GM18870 (cell line): ENCODE measurements at regions not wholly inside any gene's neighbourhood (a gene's known extent, or its start where the extent isn't known, plus 50 kb on each side); places are given as distances from the start of the nearest gene placed in this dataset.

ENCODE experiments used
- ATAC-seq: cut with Tn5 transposase; IDR thresholded peaks from one replicate; pipeline ENCODE4 v1.9.1; 2021; ENCODE audit warnings: moderate library complexity; ENCODE audit not compliant: unreplicated experiment

DNA sequence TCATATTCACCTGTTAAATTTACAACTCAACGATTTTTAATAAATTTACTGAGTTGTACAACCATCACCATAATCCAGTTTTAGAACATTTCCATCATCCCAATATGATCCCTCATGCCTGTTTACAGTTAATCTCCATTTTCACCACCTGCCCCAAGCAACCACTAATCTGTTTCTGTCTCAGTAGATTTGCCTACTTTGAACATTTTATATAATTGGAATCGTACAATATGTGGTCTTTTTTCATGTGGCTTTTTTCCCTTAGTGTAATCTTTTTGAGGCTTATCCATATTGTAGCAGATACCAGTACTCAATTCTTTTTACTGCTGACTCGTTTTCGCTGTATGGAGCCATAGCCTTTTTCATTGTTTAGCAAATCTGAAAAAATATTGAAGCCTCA lies 123.3 kb upstream of the STT3B start:
- ATAC-seq = no peak

DNA sequence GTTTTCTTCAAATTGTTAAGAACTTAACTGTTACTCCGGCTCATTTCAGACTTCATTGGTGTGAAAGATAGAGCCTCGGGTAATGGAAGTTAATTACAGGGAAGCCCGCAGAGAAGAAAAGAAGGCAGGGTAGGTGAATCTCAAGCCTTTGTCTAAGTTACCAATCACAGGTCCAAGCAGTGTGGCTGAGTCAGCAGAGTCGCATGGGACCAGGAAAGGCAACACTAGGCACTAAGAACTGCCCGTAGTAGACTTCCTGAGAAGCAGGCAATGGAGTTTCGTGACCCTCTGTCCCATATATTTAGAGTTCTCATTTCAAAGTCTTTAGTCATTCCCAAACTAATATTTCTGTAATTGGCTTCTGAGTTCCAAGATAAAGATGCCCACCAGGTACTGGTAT lies 122.9 kb upstream of the STT3B start:
- ATAC-seq = no peak

DNA sequence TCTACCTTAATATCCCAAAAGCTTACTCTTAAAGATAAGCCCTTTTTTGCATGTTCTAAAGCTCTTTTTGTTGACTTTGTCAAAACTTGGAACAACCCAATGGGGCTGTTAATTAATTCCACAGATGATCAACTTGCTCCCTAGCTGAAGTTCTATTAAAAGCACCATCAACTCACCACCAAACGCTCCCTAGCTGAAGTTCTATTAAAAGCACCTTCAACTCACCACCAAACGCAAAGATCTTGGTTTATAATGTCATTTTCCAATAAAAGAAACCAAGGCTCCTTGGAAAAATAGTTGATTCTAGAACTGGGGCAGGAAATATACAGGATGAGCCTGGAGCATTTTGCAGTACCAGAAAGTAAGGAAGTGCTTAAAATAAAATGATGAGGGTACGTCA lies 122.3 kb upstream of the STT3B start:
- ATAC-seq = no peak

DNA sequence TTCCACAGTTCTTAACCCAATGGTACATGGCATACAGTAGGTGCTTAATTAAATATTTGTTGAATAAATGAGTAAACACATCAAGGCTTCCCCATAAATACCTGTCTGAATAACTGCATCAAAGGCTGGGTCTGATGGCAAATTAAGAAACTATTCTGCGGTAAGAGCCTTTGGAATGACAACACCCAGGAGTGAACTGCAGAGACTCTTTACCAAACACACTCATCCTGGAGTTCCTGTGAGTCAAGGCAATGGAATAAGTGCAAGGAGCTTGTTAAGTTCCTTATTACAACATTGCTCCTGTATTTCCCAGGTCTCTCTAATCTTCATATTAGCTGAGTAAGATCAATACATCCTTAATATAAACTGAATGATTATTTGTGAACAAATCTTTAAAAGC lies 119.9 kb upstream of the STT3B start:
- ATAC-seq = no peak

DNA sequence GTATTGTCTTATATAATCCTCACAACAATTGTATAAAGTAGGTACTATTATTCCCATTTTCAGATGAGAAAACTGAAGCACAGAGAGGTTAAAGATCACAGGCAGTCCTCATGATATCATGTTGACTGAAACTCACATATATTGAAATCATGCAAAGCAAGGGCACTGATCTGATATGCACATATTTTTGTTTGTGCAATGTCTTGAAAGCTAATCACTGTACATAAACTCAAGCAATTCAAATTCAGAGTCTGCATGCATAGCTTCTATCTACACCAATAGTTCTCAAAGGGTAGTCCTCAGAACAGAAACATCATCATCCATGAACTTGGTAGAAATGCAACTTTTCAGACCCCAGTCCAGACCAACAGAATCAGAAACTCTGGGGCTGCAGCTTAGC lies 119.2 kb upstream of the STT3B start:
- ATAC-seq = no peak

DNA sequence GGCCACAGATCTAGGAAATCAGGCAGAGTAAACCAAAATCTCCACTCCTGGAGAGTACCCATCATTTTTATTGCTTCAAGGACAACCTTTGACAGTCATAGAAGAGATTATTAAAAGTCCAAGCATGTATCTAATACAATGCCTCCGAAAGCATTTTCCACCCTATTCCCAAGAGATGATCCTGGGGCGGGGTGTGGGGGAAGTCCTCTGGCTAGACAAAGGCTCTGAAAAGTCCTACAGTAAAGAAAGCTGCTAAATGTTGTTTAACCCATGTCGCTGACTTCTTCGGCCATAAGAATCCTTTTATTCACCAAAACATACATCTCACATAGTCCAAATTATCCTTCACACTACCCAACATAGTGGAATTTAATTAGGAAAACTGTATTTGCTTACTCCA lies 115.7 kb upstream of the STT3B start:
- ATAC-seq = no peak

DNA sequence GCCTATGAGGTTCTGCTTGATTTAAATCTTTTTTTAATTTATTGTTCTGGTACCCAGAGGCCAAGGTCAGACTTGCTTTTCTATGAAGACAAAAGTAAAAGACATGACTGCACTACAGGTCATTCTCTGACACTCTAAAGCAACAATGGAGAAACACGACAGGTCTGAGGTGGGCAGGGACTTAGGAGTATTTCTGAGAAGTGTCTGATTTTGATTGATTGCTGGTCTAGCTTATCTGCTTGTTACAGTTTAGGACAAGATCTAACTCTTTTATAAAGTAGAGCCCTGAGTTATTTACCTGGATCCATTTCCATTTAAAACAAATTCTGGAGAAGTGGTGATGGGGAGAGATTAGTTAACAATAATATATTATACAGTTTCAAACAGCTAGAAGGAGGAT lies 115.2 kb upstream of the STT3B start:
- no peak for ATAC-seq

DNA sequence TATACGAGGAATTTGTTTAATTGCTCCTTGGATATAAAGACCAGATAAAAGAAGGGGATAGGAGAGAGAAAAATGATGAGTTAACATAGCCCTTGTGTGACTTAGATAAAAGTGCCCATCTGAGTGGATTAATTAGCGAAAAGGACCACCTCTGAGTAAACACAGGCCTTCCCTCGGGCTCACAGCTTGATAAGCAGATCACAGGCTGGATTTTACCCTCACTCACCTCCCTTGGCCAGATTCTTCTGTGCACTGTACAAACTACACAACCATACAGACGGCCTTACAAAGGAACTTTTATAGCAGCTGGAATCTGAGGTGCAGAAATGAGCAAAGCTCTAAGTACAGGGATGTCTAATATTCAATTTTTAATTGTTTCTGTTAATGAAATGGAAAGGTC lies 112.4 kb upstream of the STT3B start:
- ATAC-seq = no peak

DNA sequence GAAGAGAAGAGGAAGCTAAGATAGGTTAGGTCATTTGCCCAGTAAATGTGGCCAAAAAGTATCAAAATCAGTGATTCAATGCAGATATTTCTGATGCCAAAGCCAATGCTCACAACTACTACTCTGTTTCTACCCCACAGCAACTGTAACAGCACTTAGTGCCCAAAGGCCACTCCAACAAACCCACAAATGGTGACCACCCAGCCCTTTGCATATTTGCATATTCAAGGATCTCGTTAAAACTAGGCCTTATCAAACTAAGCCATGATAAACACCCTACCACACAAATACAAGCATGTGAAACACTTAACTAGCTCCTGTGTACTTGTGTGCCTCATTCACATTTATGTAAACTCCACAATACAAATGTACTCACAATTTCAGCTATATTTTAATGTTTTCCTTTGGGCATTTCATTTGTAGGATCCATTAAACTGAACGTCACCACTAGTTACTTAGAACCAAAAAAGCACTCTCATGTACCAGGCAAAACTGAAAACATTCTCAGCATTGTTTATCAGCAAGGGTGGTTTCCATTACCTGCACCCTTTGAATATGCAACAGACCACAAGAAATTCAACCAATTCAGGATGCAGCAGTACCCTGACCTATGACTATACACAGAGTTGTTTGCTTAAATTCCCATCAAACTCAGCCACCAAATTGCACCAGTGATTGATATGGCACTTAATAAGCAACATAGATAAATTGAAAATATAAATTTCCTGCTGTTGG lies 111.2 kb upstream of the STT3B start:
- peak; percentile 60 for ATAC-seq

DNA sequence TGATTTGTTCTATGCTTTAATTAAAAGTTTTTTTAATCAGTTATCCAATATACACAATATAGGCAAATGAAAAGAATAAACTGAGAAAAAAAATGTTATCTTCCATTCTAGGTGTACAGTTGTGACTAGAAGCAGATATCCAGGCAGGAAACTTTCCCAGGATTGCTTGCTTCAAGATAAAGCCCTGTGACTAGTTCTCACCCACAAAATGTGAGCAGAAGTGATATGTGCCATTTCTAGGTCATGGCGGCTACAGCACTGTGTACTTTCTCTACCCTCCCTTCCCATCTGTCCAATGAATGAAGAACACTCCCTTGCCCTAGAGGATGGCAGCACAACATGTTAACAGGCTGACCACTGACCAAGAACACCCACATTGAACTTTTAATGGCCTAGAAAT lies 110.5 kb upstream of the STT3B start:
- ATAC-seq = no peak

DNA sequence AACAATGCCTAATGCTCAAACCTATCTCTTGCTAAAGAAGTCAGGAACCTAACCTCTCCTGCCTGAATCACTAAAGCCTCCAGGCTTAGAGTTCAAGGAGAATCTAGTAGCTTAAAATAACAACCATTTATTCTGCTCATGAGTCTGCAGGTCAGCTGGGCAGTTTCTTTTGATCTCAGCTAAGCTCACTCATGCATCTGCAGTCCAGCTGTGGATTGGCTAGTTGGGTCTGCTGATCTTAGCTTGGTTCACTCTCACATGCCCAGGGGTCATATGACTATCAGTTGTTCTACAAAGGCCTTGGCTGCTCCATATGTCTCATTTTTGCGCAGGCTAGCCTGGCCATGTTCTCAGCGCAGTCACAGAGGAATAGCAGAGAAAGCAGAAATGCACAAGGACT lies 109.2 kb upstream of the STT3B start:
- ATAC-seq = no peak

DNA sequence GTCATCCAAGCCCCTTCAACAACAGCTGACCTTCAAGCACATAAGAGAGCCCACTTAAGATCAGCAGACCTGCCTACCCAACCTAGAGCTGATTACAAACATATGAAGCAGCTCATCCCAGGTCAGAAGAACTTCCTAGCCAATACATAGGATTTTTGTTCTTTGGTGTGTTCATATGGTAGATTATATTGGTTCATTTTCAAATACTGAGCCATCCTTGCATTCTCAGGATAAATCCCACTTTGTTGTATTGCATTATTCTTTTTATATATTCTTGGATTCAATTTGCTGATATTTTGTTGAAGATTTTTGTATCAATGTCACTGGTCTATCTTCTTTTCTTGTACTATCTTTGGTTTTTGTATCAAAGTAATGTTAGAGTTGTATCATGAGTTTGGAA lies 107.3 kb upstream of the STT3B start:
- ATAC-seq = no peak

DNA sequence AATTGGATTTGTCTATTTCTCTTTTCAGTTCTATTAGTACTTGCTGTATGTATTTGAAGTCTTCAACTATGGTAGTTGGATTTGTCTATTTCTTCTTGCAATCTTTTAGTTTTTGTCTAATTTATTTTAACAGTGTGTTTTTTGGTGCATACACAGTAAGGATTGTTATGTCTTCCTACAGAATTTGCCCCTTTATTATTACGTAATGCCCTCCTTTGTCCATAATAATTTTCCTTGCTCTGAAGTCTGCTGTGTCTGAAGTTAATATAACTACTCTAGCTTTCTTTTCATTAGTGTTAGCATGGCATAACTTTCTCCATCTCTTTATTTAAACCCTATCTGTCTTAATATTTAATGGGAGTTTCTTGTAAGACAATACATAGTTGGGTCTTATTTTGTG lies 105.1 kb upstream of the STT3B start:
- no peak for ATAC-seq

DNA sequence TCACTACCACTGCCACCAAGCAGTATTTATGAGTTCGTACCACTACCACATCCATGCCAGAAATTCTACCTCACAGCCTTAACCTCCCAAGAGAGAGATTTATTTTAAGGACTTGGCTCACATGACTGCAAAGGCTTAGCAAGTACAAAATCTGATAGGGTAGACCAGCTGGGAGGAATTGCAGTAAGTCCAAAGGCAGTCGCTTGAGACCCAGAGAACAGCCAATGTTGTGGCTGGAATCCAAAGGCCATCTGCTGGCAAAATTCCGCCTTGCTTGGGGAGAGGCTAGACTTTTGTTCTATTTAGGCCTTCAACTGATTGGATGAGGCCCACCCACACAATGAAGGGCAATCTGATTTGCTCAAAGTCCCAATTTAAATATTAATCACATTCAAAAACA lies 101.4 kb upstream of the STT3B start:
- no peak for ATAC-seq

DNA sequence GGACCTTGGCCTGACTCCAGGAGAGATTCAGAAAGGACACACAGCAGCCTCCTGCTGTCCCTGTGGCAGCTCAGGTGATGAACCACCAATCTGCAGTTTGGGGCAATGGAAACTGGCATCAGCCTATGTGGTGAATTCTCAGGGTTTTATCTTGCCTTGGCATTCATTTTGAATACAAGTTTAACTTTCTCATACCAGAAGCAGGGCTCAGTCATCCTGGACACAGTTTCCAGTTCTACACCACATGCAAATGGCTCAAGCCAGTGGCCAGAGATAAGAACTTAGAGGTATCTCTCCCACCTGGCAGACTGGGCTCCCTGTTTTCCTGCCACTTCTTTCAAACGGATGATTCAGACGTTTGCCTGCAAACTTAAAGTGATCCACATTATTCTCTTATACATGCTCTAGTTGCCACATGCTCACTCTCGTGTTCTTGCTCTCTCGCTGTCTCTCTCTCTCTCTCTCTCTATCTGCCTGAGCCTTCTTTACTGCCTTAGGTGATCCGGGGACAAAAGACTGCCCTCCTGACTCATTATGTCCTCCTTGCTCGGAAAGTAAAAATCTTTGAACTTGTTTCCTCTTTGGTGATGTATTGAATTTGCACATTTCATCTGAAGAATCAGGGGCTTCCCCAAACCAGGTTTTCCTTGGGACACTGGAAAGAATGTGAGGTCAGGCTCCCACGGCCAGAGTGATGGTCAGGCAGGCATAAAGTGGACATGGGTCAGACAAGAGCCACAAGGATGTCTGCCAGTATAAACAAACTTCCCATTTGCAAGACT lies 99.6 kb upstream of the STT3B start:
- ATAC-seq = no peak

DNA sequence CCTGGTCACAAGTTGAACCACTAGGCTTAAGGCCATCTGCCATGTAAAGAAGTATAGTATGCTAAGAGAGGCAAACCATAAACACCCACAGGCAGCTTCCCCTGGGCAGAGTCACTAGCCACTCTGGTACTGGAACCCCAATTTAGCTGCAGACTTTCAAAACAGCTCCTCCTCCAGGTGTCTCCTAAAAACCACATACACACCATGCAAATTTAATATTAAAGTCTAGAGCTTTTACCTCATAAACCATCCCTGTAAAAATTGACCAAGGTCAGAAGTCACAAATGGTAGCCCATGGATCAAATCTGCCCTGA lies 99.1 kb upstream of the STT3B start:
- no peak for ATAC-seq

DNA sequence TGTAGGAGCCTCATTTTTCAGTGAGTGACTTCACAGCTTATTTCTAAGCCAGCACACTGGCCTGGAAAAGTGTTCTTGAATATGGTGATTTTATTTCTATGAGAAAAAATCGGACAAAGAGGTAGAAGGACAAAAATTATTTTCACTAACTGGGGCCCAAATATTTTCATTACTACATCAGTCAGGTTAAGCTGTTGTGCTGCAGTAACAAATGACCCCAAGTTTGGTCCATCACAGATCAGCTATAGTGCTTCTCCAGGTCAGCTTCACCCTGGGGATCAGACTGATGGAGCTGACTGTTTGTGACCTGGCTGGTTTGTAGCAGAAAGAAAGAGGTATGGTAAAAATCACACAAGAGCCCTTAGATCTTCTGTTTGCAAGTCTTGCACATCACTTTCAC lies 97.9 kb upstream of the STT3B start:
- ATAC-seq = no peak

DNA sequence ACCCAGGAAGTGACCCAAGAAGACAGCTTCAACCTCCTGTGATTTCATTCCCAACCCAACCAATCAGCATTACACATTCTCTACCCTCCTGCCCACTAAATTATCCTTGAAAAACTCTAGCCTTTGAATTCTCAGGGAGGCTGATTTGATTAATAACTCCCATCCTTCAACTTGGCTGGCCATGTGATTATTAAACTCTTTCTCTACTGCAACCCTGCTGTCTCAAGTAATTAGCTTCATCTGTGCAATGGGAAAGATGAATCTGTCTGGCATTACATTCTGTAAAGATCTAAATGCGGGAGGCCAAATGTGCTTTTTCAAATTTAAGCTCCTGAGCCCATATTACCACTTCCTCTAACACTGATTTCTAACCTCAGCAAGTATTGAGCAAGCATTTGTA lies 95.9 kb upstream of the STT3B start:
- no peak for ATAC-seq

DNA sequence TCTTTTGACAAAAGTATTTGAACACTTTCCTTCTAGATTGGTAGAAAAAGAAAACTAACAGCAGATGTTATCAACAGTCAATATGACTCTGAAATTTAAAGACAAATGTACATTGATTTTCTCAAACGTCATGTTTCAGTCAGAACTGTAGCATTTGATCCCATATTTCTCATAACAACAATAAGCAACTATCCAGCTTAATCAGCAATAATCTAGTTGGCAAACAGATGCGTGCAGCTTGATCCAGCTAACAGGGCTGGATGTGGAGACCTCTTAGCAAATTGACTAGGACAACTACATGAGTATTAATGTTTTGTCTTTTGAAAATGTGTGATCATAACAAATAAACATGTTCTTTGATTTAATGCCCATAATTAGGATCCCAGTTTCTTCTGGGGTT lies 94.0 kb upstream of the STT3B start:
- ATAC-seq = no peak

DNA sequence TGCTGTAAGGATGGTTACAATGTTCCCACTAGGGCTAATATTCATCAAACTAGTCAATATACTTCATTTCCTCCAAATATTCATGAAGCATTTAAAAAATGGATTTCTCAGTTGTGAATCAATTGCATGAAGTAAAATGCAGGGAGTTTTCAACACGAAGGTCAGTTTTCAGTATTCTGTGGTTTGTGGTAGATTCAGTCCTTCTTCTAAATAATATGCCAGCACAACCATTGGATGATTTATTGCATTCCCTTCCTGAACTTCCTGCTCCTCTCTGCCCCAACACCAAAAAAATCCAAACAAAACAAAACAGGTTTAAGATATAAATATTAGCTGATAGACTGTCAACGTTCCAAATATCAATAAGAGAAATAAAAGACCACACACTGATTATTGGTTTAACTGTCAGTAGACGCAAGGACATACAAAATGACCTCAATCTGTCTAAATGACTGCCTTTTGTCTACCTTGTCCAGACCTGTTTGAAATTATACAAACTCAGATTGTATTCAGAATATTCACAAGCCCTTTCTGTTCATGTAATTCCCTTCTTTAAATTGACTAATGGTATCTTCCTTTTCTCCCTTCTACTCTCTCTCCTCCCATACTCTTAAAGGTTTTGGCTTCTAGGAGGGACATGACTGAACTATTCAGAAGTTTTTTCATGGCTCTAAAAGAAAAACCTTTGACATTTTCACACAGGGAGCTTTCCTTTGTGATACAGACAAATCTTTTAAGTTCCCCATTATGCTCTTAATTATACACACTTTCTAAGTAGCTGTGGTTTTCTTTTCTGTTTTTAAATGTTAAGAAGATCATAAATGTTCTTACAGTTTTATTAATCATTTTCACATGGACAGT lies 92.6 kb upstream of the STT3B start:
- no peak for ATAC-seq

DNA sequence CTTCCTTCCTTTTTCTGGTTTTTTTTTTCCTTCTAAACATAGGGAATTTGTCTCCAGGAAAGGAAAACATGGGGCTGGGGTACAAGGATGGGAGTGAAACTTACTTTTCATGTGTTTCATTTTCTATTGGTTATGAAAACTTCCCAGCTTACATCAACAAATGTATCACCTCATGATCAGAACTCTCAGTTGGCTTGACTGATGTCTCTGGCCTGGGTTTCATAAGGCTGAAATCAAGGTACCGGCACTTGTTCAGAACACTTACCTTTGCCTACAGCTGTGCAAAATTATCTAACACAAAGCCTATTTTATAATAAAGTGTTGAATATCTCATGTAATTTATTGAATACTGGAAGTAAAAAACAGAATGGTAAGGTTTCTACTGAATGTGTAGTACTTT lies 91.8 kb upstream of the STT3B start:
- no peak for ATAC-seq

DNA sequence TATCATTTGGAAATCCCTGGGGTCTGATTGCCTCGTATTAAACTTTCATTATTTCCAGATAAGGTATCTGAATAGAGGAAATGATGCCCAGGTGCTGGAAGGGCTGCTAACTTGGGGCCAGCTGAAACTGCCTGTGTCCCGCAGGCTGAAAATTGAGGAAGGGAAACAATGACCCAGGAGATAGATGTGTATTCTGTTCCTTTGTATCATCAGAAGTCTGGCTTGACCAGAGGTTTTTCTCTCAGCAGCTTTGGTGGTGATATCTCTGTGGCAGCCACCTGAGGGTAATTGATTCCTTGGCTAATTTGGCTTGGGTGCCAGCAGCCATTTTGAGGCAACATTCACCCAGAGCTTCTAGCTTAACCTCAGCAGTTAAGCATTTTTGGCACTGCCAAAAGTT lies 90.0 kb upstream of the STT3B start:
- no peak for ATAC-seq
